ENCODE measurements at regions not wholly inside any gene's neighbourhood (a gene's known extent, or its start where the extent isn't known, plus 50 kb on each side); places are given as distances from the start of the nearest gene placed in this dataset.

GRCh38 chr3:67290438-67290837 is 292.3 kb downstream of the KBTBD8 start:
- no peak for DNase-seq

- no peak for DNase-seq
Measured at GRCh38 chr3:67291287-67292252, 293.5 kb downstream of the KBTBD8 start.

- no peak for DNase-seq
Measured at GRCh38 chr3:67292356-67293121, 294.4 kb downstream of the KBTBD8 start.

GRCh38 chr3:67294341-67294740 is 296.2 kb downstream of the KBTBD8 start:
- no peak for DNase-seq

- no peak for DNase-seq
Measured at GRCh38 chr3:67296039-67296892, 298.2 kb downstream of the KBTBD8 start.

- no peak for DNase-seq
Measured at GRCh38 chr3:67297715-67298475, 299.8 kb downstream of the KBTBD8 start.

GRCh38 chr3:67301556-67301955 is 303.4 kb downstream of the KBTBD8 start:
- no peak for DNase-seq

GRCh38 chr3:67302489-67302888 is 304.4 kb downstream of the KBTBD8 start:
- no peak for DNase-seq

GRCh38 chr3:67305160-67305559 is 307.1 kb downstream of the KBTBD8 start:
- no peak for DNase-seq

- DNase-seq: no peak
Measured at GRCh38 chr3:67305922-67306321, 307.8 kb downstream of the KBTBD8 start.

- DNase-seq: no peak
Measured at GRCh38 chr3:67311440-67311839, 313.3 kb downstream of the KBTBD8 start.

- no peak for DNase-seq
Measured at GRCh38 chr3:67312155-67312554, 314.0 kb downstream of the KBTBD8 start.

- no peak for DNase-seq
Measured at GRCh38 chr3:67318162-67318561, 320.1 kb downstream of the KBTBD8 start.

- DNase-seq: no peak
Measured at GRCh38 chr3:67324554-67324953, 326.4 kb downstream of the KBTBD8 start.
